ENCODE measurements at regions not wholly inside any gene's neighbourhood (a gene's known extent, or its start where the extent isn't known, plus 50 kb on each side); places are given as distances from the start of the nearest gene placed in this dataset.

DNA sequence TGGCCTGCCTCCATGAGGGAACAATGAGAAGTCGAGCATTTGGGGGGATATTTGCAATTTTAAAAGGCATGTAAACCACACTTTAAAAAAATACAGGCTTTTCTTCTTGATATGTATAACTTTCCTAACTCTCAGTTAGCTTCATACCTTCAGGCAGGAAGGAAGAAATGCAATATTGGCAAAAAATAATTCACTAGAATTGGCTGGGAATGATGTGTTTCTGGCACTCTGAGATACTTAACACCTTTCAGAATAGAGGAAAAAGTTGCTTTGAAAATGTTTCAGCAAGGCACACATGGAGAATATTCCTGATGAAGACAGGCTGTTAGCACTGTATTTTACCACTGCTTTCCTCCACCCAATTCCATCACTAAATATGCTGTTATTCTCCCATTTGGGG, 747.6 kb downstream of the HDGFL1 start:
- TF ChIP-seq, protein P1, sequence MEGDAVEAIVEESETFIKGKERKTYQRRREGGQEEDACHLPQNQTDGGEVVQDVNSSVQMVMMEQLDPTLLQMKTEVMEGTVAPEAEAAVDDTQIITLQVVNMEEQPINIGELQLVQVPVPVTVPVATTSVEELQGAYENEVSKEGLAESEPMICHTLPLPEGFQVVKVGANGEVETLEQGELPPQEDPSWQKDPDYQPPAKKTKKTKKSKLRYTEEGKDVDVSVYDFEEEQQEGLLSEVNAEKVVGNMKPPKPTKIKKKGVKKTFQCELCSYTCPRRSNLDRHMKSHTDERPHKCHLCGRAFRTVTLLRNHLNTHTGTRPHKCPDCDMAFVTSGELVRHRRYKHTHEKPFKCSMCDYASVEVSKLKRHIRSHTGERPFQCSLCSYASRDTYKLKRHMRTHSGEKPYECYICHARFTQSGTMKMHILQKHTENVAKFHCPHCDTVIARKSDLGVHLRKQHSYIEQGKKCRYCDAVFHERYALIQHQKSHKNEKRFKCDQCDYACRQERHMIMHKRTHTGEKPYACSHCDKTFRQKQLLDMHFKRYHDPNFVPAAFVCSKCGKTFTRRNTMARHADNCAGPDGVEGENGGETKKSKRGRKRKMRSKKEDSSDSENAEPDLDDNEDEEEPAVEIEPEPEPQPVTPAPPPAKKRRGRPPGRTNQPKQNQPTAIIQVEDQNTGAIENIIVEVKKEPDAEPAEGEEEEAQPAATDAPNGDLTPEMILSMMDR (IDR thresholded peaks at IDR 0.05): no peak
- TF ChIP-seq EZH2 (IDR thresholded peaks at IDR 0.05): no peak

Data from neural progenitor cell (in vitro differentiated cells).